GM21423 (cell line): ENCODE measurements at regions not wholly inside any gene's neighbourhood (a gene's known extent, or its start where the extent isn't known, plus 50 kb on each side); places are given as distances from the start of the nearest gene placed in this dataset.

ENCODE experiments used
- ATAC-seq: cut with Tn5 transposase; IDR thresholded peaks from one replicate; pipeline ENCODE4 v1.9.1; 2021; ENCODE audit warnings: mild to moderate bottlenecking, moderate library complexity; ENCODE audit not compliant: unreplicated experiment

- no peak for ATAC-seq
These were observed 1976.7 kb upstream of the ADGRL3 start for GRCh38 chr4:59223292-59223941.

- no peak for ATAC-seq
These were observed 1961.9 kb upstream of the ADGRL3 start for GRCh38 chr4:59238212-59238611.

- no peak for ATAC-seq
These were observed 1960.1 kb upstream of the ADGRL3 start for GRCh38 chr4:59240011-59240410.

GRCh38 chr4:59243038-59243437 is 1957.1 kb upstream of the ADGRL3 start:
- no peak for ATAC-seq

GRCh38 chr4:59247032-59247431 is 1953.1 kb upstream of the ADGRL3 start:
- no peak for ATAC-seq

GRCh38 chr4:59248313-59248712 is 1951.8 kb upstream of the ADGRL3 start:
- ATAC-seq = no peak

- ATAC-seq = no peak
These were observed 1951.0 kb upstream of the ADGRL3 start for GRCh38 chr4:59249110-59249509.

GRCh38 chr4:59258002-59258401 is 1942.1 kb upstream of the ADGRL3 start:
- no peak for ATAC-seq

- ATAC-seq = no peak
These were observed 1892.5 kb upstream of the ADGRL3 start for GRCh38 chr4:59307609-59308008.

GRCh38 chr4:59314637-59315036 is 1885.5 kb upstream of the ADGRL3 start:
- ATAC-seq = no peak

GRCh38 chr4:59339631-59340030 is 1860.5 kb upstream of the ADGRL3 start:
- no peak for ATAC-seq

GRCh38 chr4:59341506-59341905 is 1858.6 kb upstream of the ADGRL3 start:
- ATAC-seq = no peak

- ATAC-seq = no peak
These were observed 1851.2 kb upstream of the ADGRL3 start for GRCh38 chr4:59348949-59349348.

- no peak for ATAC-seq
These were observed 1830.9 kb upstream of the ADGRL3 start for GRCh38 chr4:59369229-59369628.

GRCh38 chr4:59374416-59374815 is 1825.7 kb upstream of the ADGRL3 start:
- ATAC-seq = no peak

GRCh38 chr4:59380841-59381366 is 1819.2 kb upstream of the ADGRL3 start:
- ATAC-seq = no peak

- no peak for ATAC-seq
These were observed 1818.5 kb upstream of the ADGRL3 start for GRCh38 chr4:59381591-59381990.

- no peak for ATAC-seq
These were observed 1812.1 kb upstream of the ADGRL3 start for GRCh38 chr4:59387759-59388758.

GRCh38 chr4:59393780-59394179 is 1806.3 kb upstream of the ADGRL3 start:
- no peak for ATAC-seq

- no peak for ATAC-seq
These were observed 1799.8 kb upstream of the ADGRL3 start for GRCh38 chr4:59400334-59400733.

GRCh38 chr4:59409647-59410046 is 1790.5 kb upstream of the ADGRL3 start:
- ATAC-seq = no peak

GRCh38 chr4:59412739-59413138 is 1787.4 kb upstream of the ADGRL3 start:
- ATAC-seq = no peak
